ENCODE measurements at regions not wholly inside any gene's neighbourhood (a gene's known extent, or its start where the extent isn't known, plus 50 kb on each side); places are given as distances from the start of the nearest gene placed in this dataset.
A peak's percentile ranks its signal among the peaks of the same experiment; 100 is the strongest.

DNA sequence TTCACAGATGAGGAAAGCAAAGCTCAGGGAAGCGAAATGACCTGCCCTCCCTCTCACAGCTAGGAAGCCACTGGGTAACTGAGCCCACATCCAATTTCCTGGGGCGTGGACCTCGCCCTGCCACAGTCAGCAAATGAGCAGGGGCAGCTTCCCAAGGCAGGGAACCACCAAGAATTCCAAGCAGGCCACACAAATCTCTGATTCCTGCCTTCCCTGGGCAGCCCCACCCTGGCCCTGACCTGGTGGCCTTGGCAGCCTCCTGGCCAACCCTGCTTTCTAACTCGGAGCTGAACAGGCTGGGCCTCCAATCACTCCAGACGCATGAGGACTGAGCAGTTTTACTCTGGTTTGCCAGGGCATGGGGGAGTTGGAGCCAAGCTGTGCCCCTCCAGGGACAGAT is 203.7 kb upstream of the TLE3 start:
- ATAC-seq (no peak), DNase-seq (no peak)

- ATAC-seq = peak; percentile 99
Observed at GRCh38 chr15:70299931-70300869, 202.5 kb upstream of the TLE3 start.

GRCh38 chr15:70297465-70298058 is 199.8 kb upstream of the TLE3 start:
- DNase-seq = no peak
- no peak for ATAC-seq

More at GRCh38 chr15:70299931-70300869, 202.5 kb upstream of the TLE3 start:
- DNase-seq = peak; percentile 74

GRCh38 chr15:70294731-70295305 is 197.1 kb upstream of the TLE3 start:
- DNase-seq = no peak

GRCh38 chr15:70293591-70294470 is 196.1 kb upstream of the TLE3 start:
- no peak for ATAC-seq

More at GRCh38 chr15:70294731-70295305, 197.1 kb upstream of the TLE3 start:
- ATAC-seq = no peak

DNA sequence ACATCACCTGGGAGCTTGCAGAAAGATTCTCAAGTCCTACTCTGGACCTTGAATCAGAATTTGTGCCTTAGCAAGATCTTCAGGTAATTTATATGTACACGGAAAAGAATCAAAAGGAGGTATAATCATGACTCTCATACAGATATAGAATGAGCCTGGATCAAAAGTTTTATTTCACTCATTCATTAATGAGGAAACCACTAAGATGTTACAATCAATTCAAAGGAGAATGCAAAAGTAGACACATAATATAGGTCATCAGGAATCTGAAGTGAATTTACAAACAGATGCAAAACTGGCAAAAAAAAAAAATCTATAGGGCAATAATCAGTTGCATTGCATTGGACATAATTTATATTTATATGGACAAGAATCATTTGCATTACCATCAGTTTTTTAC is 195.4 kb upstream of the TLE3 start:
- no peak for ATAC-seq
- no peak for DNase-seq

More at GRCh38 chr15:70293591-70294470, 196.1 kb upstream of the TLE3 start:
- DNase-seq = no peak

GRCh38 chr15:70292076-70292760 is 194.5 kb upstream of the TLE3 start:
- DNase-seq = no peak
- ATAC-seq = no peak

- no peak for ATAC-seq
- DNase-seq = no peak
Observed at GRCh38 chr15:70291305-70292075, 193.8 kb upstream of the TLE3 start.

DNA sequence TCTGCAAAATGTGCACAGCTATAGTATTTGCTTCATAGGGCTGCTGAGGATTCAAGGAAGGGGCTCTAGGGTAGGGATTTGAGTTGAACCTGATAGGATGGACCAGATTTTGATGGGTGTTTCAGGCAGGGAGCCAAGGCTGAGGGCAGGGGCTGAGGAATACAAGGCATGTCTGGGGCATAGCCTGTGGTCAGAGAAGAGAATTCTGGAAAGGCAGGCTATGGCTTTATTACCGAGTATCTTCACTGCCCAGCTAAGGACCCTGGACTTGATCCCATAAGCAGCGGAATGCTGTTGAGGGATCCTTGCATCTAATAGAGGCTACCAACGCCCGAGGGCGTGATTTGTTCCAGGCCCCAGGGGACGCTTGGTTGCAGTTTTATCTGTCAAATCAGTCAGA is 193.0 kb upstream of the TLE3 start:
- ATAC-seq = no peak
- no peak for DNase-seq

GRCh38 chr15:70289191-70289955 is 191.7 kb upstream of the TLE3 start:
- DNase-seq (no peak), ATAC-seq (no peak)

GRCh38 chr15:70286113-70286806 is 188.5 kb upstream of the TLE3 start:
- DNase-seq (no peak), ATAC-seq (no peak)

- DNase-seq = no peak
- no peak for ATAC-seq
Observed at GRCh38 chr15:70284438-70285214, 186.9 kb upstream of the TLE3 start.

- no peak for ATAC-seq
- no peak for DNase-seq
Observed at GRCh38 chr15:70283511-70283910, 185.8 kb upstream of the TLE3 start.

- peak; percentile 96 for ATAC-seq
Observed at GRCh38 chr15:70281811-70282307, 184.1 kb upstream of the TLE3 start.

GRCh38 chr15:70281261-70281810 is 183.6 kb upstream of the TLE3 start:
- ATAC-seq (no peak), DNase-seq (no peak)

More at GRCh38 chr15:70281811-70282307, 184.1 kb upstream of the TLE3 start:
- DNase-seq = no peak

- DNase-seq = no peak
- ATAC-seq = no peak
Observed at GRCh38 chr15:70280781-70281180, 183.1 kb upstream of the TLE3 start.

DNA sequence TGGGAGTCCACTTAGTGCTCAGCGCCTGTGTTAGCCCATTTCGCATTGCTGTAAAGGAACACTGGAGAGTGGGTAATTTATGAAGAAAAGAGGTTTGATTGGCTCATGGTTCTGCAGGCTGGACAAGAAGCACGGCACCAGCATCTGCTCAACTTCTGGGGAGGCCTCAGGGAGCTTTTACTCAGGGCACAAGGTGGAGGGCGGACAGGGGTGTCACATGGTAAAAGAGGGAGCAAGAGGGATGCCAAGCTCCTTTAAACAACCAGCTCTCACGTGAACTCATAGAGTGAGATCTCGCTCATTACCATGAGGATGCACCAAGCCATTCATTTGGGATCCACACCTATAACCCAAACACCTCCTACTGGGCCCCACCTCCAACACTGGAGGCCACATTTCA is 181.4 kb upstream of the TLE3 start:
- ATAC-seq = no peak
- DNase-seq = no peak

- DNase-seq (no peak), ATAC-seq (no peak)
Observed at GRCh38 chr15:70278644-70279043, 180.9 kb upstream of the TLE3 start.
